ENCODE measurements at regions not wholly inside any gene's neighbourhood (a gene's known extent, or its start where the extent isn't known, plus 50 kb on each side); places are given as distances from the start of the nearest gene placed in this dataset.

- Histone ChIP-seq H3K36me3 (ENCODE audit: control insufficient read depth in 2 of 2, extremely low read depth in 1 of 2, insufficient read depth in 2 of 2, low read length in 2 of 2) (no peaks in the 10 kb centered on the region), H3K9me3 (replicated peaks; ENCODE audit: control insufficient read depth, insufficient read depth, low read length) (no peaks in the 10 kb centered on the region), H2AFZ (ENCODE audit: low read depth, low read length) (no peak overlapping the region), H3K9me1 (replicated peaks; ENCODE audit: control insufficient read depth, extremely low read depth, insufficient read depth, low read length) (no peaks in the 10 kb centered on the region), H4K20me1 (replicated peaks; ENCODE audit: control insufficient read depth, extremely low read depth, insufficient read depth, low read length) (no peaks in the 10 kb centered on the region), H3K9ac (replicated peaks; ENCODE audit: extremely low read depth, insufficient read depth, low read length) (no peak overlapping the region), H3K79me2 (ENCODE audit: control insufficient read depth, insufficient read depth, low read length) (no peaks in the 10 kb centered on the region), H3K27ac (ENCODE audit: insufficient read depth, low read depth, low read length) (no peak overlapping the region), H3K4me3 (replicated peaks in 1 of 3; ENCODE audit: insufficient read depth in 1 of 3, low read depth in 1 of 3, low read length in 3 of 3) (no peak overlapping the region), H3K4me2 (ENCODE audit: insufficient read depth, low read length) (no peak overlapping the region), H3K4me1 (ENCODE audit: control insufficient read depth, extremely low read depth, insufficient read depth, low read length) (no peaks in the 10 kb centered on the region), H3K27me3 (ENCODE audit: control insufficient read depth in 2 of 2, insufficient read depth in 2 of 2, low read length in 2 of 2) (no peaks in the 10 kb centered on the region)
- ChIA-PET POLR2A (no interaction called here), CTCF (no interaction called here)
- FAIRE-seq, result no peak
- intact Hi-C loops (cut with micrococcal nuclease) (no loop called here), dilution Hi-C loops (cut with MboI; ENCODE audit: extremely low pct_ligation_motif_present, low sequenced_read_pairs) (no loop called here)
- no peak for TF ChIP-seq JUN (IDR thresholded peaks at IDR 0.05; ENCODE audit: borderline replicate concordance, insufficient read depth, insufficient read length, low read depth)
- no peak for DNase-seq (ENCODE audit: low read depth, low spot score)
- BruUV-seq (replicated peaks), result no TSS peak
These were observed 292.2 kb downstream of the RRAGC start for GRCh38 chr1:38567401-38567800.

- no peaks in the 10 kb centered on the region for H3K79me2 ChIP-seq (ENCODE audit: control insufficient read depth, insufficient read depth, low read length)
- dilution Hi-C loops (cut with MboI; ENCODE audit: extremely low pct_ligation_motif_present, low sequenced_read_pairs) (no loop called here), intact Hi-C loops (cut with micrococcal nuclease) (no loop called here)
- BruUV-seq (replicated peaks), result no TSS peak
- ChIA-PET CTCF (interaction anchor here (0.7 kb wide), 1 partner anchor 9 kb away, joined by 3 read pairs; no protein-coding TSS in a partner anchor), POLR2A (no interaction called here)
- no peak overlapping the region for H3K27ac ChIP-seq (ENCODE audit: insufficient read depth, low read depth, low read length)
- H3K4me2 ChIP-seq (ENCODE audit: insufficient read depth, low read length), result no peak overlapping the region
- H3K36me3 ChIP-seq (ENCODE audit: control insufficient read depth in 2 of 2, extremely low read depth in 1 of 2, insufficient read depth in 2 of 2, low read length in 2 of 2), result no peaks in the 10 kb centered on the region
- no peak for DNase-seq (ENCODE audit: low read depth, low spot score)
- H3K9me1 ChIP-seq (replicated peaks; ENCODE audit: control insufficient read depth, extremely low read depth, insufficient read depth, low read length), result no peaks in the 10 kb centered on the region
- H4K20me1 ChIP-seq (replicated peaks; ENCODE audit: control insufficient read depth, extremely low read depth, insufficient read depth, low read length), result no peaks in the 10 kb centered on the region
- no peaks in the 10 kb centered on the region for H3K4me1 ChIP-seq (ENCODE audit: control insufficient read depth, extremely low read depth, insufficient read depth, low read length)
- no peaks in the 10 kb centered on the region for H3K9me3 ChIP-seq (replicated peaks; ENCODE audit: control insufficient read depth, insufficient read depth, low read length)
- no peaks in the 10 kb centered on the region for H3K27me3 ChIP-seq (ENCODE audit: control insufficient read depth in 2 of 2, insufficient read depth in 2 of 2, low read length in 2 of 2)
- no peak overlapping the region for H3K4me3 ChIP-seq (replicated peaks in 1 of 3; ENCODE audit: insufficient read depth in 1 of 3, low read depth in 1 of 3, low read length in 3 of 3)
- TF ChIP-seq EZH2 (IDR thresholded peaks at IDR 0.05; ENCODE audit: borderline replicate concordance, low read depth, low read length, severe bottlenecking) (no peak), CTCF (IDR thresholded peaks at IDR 0.05; ENCODE audit: extremely low read depth in 1 of 2, insufficient read depth in 1 of 2, low read depth in 1 of 2, low read length in 2 of 2) (no peak), POLR2AphosphoS5 (IDR thresholded peaks at IDR 0.05; ENCODE audit: insufficient read depth, low read depth, low read length) (no peak), MYC (IDR thresholded peaks at IDR 0.05; ENCODE audit: low read depth, low read length) (no peak)
- no peak for FAIRE-seq
- H3K9ac ChIP-seq (replicated peaks; ENCODE audit: extremely low read depth, insufficient read depth, low read length), result no peak overlapping the region
- H2AFZ ChIP-seq (ENCODE audit: low read depth, low read length), result no peak overlapping the region
These were observed 294.5 kb downstream of the RRAGC start for GRCh38 chr1:38565020-38565491.
